Muscle of arm (tissue), 1 donor: ENCODE measurements at regions not wholly inside any gene's neighbourhood (a gene's known extent, or its start where the extent isn't known, plus 50 kb on each side); places are given as distances from the start of the nearest gene placed in this dataset.
"Not testable (repeated sequence)": the region's sequence is repeated elsewhere in the genome, so short reads cannot be mapped to it uniquely, and the experiment has no call there.

Source experiments
- DNase-seq: peaks from one replicate; pipeline ENCODE4 v3.0.0-alpha.2; 2013

- peak; percentile 63 for DNase-seq
These were observed 1543.0 kb downstream of the SLITRK5 start for GRCh38 chr13:89214185-89214584.

DNA sequence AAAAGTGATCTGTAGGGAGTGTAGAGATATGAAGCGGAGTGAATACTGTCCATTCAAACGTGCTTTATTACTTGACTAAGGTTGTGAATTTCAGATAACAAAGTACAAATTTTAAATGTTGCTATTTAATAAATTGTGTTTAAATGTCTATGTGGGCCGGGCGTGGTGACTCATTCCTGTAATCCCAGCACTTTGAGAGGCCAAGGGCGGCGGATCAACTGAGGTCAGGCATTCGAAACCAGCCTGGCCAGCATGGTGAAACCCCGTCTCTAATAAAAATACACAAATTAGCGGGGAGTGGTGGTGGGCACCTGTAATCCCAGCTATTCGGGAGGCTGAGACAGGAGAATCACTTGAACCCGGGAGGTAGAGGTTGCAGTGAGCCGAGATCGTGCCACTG lies 1544.1 kb downstream of the SLITRK5 start:
- DNase-seq: not testable (repeated sequence)

DNA sequence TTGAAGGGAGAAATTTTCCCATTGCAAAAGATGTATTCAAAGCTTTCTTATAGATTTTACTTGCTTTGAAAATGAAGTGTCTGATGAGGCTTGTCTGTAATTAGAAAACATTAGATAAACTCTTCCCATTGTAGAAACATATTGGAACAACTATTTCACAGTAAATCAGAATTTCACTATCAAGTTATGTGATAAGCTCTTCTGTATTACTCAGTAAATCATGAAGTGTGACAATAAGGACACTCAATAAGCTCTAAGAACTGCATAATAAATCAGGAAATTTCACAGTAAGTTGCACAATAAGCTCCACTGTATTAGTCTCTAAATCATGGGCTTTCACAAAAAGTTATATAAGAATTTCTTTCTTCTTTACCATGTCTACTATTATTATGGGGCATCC lies 1546.6 kb downstream of the SLITRK5 start:
- DNase-seq: no peak

- DNase-seq: no peak
These were observed 1550.5 kb downstream of the SLITRK5 start for GRCh38 chr13:89221557-89222158.

DNA sequence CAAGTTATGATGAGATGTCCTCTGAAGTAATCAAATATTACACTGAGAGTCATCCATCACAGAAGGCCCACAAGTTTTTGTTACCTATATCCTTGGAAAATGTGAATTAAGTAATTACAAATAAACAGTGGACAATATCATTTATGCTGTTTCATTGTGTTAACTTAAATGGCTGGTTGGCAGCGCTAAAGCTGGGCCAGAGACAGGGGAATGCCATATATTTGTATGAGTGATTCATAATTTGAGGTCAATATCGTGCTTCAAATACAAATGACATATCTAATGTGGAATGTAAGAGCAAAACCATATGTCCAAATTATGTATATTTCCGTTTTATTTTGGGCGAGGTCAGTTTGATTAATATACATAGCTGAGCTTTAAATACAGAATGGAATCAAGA lies 1556.2 kb downstream of the SLITRK5 start:
- DNase-seq: no peak

GRCh38 chr13:89238496-89238895 lies 1567.3 kb downstream of the SLITRK5 start:
- DNase-seq: no peak

DNA sequence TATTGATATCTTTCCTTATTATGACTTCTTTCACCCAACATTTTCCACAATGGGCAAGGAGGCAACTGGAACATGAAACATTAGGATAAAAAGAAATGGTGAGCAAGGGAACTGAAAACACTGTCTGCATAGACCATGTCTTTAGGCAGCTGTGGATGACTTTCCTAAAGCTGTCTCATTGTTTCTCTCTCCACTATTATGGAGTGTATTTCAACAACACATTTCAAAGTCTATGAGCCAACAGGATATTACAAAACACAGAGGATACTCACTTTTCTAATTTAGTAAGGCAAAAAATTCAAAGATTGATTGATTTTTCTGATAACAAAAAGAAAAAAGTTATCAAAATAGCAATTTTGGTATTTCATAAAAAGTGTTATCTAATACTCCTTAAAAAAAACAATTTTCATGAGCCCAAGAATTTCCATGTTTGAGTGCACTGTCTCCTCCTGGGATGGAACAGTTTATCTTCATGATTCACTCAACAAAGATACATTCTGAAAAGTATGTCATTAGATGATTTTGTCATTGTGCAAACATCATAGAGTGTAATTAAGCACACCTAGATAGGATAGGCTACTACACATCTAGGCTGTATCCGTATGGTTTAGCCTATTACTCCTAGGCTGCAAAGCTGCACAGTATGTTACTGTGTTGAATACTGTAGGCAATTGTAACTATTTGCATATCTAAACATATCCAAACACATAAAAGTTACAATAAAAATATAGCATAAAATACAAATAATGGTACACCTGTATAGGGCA lies 1568.4 kb downstream of the SLITRK5 start:
- no peak for DNase-seq

DNA sequence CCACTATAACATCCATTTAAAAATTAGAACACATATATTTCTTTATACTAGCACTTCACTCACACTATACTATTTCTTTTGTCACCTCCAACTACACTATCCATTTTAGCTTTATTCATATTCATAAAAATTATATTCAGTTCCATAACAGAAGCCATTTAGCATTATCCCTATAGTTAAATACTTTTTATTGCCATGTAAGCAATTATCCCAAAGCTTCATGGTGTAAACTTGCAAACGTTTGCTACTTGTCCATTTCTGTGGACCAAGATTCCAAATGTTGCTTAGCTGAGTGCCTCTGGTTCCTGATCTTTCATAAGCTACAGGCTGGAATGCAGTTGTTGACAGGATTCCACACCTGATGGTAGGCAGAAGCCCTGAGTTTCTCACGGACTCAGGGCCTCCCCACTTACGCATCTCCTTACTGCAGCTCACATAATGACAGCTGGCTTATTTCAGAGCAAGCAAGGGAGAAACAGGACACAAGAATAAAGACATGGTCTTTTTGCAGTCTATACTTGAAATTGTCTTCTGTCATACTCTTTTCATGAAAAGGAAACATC lies 1584.8 kb downstream of the SLITRK5 start:
- DNase-seq: no peak

DNA sequence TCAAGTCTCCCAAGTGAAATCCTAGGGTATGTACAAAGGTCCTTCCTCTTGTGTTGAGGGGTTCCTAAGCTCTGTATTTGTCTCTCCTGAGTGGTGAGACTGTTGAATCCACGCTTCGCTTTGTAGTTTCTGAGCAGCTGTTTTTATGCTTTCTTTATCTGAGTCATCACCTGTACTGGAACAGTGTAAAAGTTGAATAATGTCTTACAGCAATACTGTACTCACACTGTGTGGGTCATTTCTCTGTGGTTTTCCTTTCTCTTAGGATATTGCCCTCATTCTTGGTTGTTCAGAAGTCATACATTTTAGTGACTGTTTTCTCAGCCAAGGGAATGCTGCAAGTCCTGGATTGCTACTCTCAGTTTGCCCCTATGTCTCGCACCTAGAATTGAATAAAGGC lies 1596.6 kb downstream of the SLITRK5 start:
- no peak for DNase-seq

GRCh38 chr13:89269737-89270136 lies 1598.6 kb downstream of the SLITRK5 start:
- DNase-seq: no peak

GRCh38 chr13:89270736-89271135 lies 1599.6 kb downstream of the SLITRK5 start:
- peak; percentile 57 for DNase-seq

DNA sequence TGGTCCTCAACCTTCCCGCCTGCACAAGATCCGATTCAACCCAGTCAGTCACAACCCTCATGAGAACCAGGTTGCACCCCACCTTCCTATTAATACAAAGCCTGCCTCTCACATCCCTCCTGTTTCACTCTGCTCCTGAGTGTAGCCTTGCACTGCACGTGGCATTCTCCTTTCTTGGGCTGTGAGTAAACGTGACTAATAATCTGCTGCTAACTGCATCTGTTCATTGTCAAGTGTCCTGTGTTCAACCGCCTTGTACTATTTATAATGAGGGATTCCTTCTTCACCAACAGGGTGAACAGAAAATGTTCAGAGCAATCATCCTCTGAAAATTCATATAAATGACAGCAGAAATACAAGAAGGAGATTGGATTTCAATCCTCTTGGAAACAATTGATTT lies 1608.2 kb downstream of the SLITRK5 start:
- DNase-seq: no peak

DNA sequence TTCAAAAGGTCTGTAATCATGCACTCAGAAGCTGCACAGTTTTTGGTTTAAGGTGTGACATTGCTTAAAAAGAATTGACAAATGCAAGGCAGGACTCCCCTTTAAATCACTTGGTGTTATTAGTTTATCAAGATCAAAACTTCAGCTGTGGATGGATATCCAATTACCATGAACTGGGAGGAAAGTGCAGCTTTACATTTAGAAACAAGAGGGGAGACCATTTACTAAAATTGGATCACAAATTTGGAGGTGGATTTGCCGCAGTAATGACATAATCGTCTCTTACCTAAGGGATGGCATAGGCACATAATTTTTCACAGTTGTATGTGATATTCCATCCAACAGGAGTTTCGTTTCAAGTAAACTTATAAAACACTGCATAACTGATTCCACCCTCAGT lies 1610.2 kb downstream of the SLITRK5 start:
- no peak for DNase-seq

DNA sequence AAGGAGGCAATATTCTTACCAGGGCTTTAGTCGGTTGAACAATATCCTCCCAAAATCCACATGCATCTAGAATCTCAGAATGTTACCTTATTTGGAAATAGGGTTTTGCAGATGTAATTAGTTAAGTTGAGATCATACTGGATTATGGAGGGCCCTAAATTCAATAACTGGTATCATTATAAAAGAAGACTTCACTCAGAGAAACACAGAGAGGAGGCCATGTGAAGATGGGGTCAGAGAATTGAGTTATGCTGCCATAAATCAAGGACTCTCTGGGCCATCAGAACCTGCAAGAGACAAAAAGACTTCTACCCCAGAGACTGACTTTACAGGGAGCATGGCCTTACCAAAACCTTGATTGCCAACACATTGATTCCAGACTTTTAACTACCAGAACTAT lies 1611.1 kb downstream of the SLITRK5 start:
- no peak for DNase-seq

- DNase-seq: no peak
These were observed 1616.2 kb downstream of the SLITRK5 start for GRCh38 chr13:89287381-89287780.

GRCh38 chr13:89294115-89294867 lies 1623.1 kb downstream of the SLITRK5 start:
- DNase-seq: no peak

- DNase-seq: no peak
These were observed 1636.1 kb downstream of the SLITRK5 start for GRCh38 chr13:89307278-89307677.

DNA sequence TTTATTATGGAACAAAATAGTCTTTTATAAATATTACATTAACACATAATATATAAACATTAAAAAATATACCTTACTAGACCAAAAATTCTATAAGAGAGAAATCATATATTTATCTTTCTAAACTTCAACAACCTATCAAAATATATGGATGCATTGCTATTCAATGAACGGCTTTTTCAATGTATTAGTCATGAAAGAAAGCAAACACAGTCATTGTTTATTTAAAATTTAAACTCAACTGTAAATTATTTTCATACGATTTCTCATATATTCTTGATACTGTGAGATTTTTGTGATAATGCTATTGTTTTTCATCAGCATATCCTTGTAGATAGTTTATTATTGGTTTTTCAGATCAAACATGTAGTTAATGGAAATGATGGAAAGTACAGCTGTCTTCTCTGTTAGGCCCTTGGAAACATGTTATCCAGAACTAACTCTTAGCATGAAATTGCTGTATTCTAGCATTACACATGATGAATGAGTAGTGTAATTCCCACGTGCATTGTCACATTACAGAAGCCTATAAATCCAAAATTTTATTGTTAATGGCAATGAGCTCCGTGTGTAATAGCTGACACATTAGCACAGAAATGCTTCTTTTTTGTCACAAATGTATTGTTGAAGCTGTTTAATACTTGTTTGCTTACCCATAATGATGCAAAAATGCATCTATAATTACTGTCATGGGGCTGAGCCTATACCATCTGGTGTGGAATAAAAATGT lies 1639.9 kb downstream of the SLITRK5 start:
- DNase-seq: peak; percentile 24

DNA sequence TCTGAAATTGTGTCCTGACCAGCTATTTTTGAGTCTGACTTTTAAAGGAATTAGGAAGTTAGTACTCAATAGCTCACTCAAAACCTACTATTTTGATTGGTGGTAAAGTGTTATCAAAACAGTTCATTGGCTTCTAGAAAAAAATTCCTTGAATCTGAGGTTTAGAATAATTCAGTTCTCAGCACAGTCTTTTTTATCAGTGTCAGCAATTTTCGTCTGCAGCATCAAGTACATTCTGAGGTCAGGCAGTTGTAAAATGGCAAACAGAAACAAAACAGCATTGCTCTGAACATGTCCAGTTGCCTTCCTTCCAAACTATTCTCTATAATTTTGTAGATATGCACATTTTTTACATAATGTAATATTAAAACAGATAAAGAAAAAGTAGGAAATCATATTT lies 1644.1 kb downstream of the SLITRK5 start:
- DNase-seq: no peak

DNA sequence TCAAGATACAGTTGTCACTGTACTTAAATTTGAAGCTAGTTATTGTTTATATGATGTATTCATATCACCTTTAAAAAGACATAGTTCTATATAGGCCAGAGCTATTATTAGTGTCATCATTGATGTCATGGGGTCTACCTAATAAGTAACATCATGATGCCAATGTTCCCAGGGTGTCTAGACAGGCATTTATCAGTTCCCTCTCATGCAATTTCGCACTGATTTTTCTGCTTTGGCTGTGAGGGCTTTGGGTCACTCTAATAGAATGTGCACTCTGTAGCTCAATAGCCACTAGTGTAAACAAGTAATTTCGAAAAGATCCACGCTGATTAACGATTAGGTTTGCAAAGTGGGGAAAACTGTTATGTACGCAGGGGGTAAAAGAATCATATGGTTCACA lies 1651.3 kb downstream of the SLITRK5 start:
- DNase-seq: no peak

DNA sequence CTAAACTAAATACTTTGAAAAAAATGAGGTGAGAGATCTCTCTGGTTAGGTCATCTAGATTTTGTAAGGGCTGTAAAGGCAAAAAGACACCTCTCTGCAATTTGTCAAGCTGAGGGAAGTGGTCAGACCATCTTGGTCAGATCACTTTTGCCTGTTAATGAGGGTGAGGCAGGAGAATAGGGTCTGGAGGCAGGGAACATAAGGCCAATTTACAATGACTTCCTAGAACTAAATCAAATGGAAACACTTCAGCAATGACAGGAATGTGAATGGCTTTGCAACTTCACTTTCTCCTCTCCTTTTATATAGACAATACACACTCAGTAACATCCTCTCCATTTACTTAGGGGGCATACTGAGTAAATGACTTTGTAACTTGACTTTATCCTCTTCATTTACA lies 1653.4 kb downstream of the SLITRK5 start:
- no peak for DNase-seq

GRCh38 chr13:89343165-89343564 lies 1672.0 kb downstream of the SLITRK5 start:
- DNase-seq: no peak
